IMR-90 (cell line): ENCODE measurements at regions not wholly inside any gene's neighbourhood (a gene's known extent, or its start where the extent isn't known, plus 50 kb on each side); places are given as distances from the start of the nearest gene placed in this dataset.

Source experiments
- CHD1 ChIP-seq: IDR thresholded peaks from 2 replicates; pipeline ENCODE4 v1.6.1; 2012; ENCODE audit warnings: low read depth, low read length, improper control_type of control experiment
- CTCF ChIP-seq: conservative IDR thresholded peaks from 2 replicates; pipeline ENCODE4 v1.5.1; 2012; ENCODE audit warnings: mild to moderate bottlenecking, low read depth, low read length, improper control_type of control experiment
- MAFK ChIP-seq: IDR thresholded peaks from 2 replicates; pipeline ENCODE4 v1.6.1; 2012; ENCODE audit warnings: low read depth, low read length, improper control_type of control experiment
- MXI1 ChIP-seq: IDR thresholded peaks from 2 replicates; pipeline ENCODE4 v1.6.1; 2012; ENCODE audit warnings: low read depth, mild to moderate bottlenecking, low read length, moderate library complexity, borderline replicate concordance
- POLR2A ChIP-seq: IDR thresholded peaks from 2 replicates; pipeline ENCODE4 v1.6.1; 2012; ENCODE audit warnings: mild to moderate bottlenecking, low read depth, low read length
- RCOR1 ChIP-seq: IDR thresholded peaks from 2 replicates; pipeline ENCODE4 v1.6.1; 2012; ENCODE audit warnings: mild to moderate bottlenecking, low read length, improper control_type of control experiment; ENCODE audit not compliant: insufficient replicate concordance
- SMC3 ChIP-seq: fragments of 150-350 bp; IDR thresholded peaks from 2 replicates; pipeline ENCODE4 v1.6.1; 2016; ENCODE audit warnings: low read depth, mild to moderate bottlenecking, antibody characterized with exemption, low read length, moderate library complexity
- TF ChIP-seq, protein P1 (sequence below): fragments of 150-350 bp; IDR thresholded peaks from 2 replicates; pipeline ENCODE4 v1.6.1; 2017; ENCODE audit warnings: mild to moderate bottlenecking, antibody characterized with exemption, low read length, low read depth

GRCh38 chr1:72435025-72435424 lies 152.7 kb upstream of the NEGR1 start:
- TF ChIP-seq CHD1 (no peak), CTCF (no peak), MXI1 (no peak), POLR2A (no peak), RCOR1 (no peak), MAFK (no peak), SMC3 (no peak)
- TF ChIP-seq, protein P1, sequence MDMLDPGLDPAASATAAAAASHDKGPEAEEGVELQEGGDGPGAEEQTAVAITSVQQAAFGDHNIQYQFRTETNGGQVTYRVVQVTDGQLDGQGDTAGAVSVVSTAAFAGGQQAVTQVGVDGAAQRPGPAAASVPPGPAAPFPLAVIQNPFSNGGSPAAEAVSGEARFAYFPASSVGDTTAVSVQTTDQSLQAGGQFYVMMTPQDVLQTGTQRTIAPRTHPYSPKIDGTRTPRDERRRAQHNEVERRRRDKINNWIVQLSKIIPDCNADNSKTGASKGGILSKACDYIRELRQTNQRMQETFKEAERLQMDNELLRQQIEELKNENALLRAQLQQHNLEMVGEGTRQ, result no peak
